ENCODE measurements at regions not wholly inside any gene's neighbourhood (a gene's known extent, or its start where the extent isn't known, plus 50 kb on each side); places are given as distances from the start of the nearest gene placed in this dataset.
A peak's percentile ranks its signal among the peaks of the same experiment; 100 is the strongest.
"Not testable (repeated sequence)": the region's sequence is repeated elsewhere in the genome, so short reads cannot be mapped to it uniquely, and the experiment has no call there.

- DNase-seq (ENCODE audit: low spot score), result peak; percentile 65
Measured at GRCh38 chr14:99995700-99996356, 69.4 kb upstream of the EVL start.

DNA sequence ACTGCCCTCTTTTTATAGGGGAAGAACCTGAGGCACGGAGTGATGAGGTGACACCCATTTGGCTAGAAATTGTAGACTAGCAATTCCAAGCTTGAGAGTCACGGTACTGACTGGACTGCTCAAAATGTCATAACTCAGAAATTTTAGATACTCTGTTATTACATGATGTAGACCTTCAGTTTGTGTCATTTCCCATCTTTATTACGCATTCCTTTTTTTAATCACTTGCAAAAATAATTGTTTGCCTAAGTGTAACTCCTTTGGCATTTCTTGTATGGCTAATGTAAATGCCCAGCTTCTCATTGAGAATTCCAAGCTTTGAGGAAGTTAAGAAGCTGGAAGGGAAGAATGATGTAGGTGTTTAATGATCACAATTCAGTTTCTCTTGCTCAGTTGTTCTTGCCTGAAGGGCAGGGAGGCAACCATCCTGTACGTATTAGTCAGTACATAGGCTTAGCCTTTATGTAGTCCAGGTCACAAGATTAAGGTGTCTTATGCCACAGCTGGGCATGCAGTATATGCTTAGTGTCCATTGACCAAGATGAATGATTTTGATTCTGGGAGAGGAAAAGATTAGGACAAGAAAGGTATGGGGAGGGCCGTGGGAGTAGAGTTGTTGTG, 68.2 kb upstream of the EVL start:
- no peak overlapping the region for H3K4me2 ChIP-seq
- peaks cover 87% of the 10 kb centered on the region for H3K79me2 ChIP-seq

More at GRCh38 chr14:99995700-99996356, 69.4 kb upstream of the EVL start:
- Histone ChIP-seq H3K9me3 (ENCODE audit: low read depth) (no peaks in the 10 kb centered on the region), H3K4me1 (ENCODE audit: insufficient read depth) (no peaks in the 10 kb centered on the region), H2AFZ (no peak overlapping the region), H3K27ac (no peak overlapping the region), H3K36me3 (replicated peaks; ENCODE audit: insufficient read depth, low read depth) (no peaks in the 10 kb centered on the region), H3K79me2 (peaks cover 98% of the 10 kb centered on the region), H3K27me3 (no peaks in the 10 kb centered on the region), H3K4me3 (no peak overlapping the region), H3K4me2 (no peak overlapping the region), H3K9me2 (replicated peaks; ENCODE audit: insufficient read depth) (no peaks in the 10 kb centered on the region), H4K20me1 (ENCODE audit: insufficient read depth, poor library complexity, severe bottlenecking) (peaks cover 3% of the 10 kb centered on the region)
- TF ChIP-seq EZH2phosphoT487 (IDR thresholded peaks at IDR 0.05; ENCODE audit: low read depth, severe bottlenecking, unreplicated experiment) (no peak), CTCF (IDR thresholded peaks at IDR 0.05; ENCODE audit: poor library complexity) (peak; percentile 48), EZH2 (IDR thresholded peaks at IDR 0.05; ENCODE audit: borderline replicate concordance) (no peak)
- WGBS (ENCODE audit: low lambda C conversion rate, missing lambda C conversion rate), result 21% methylated on average over 2 of the region's 2 CpGs

GRCh38 chr14:100000398-100000797, 64.8 kb upstream of the EVL start:
- H3K27ac ChIP-seq; H3K36me3 ChIP-seq (replicated peaks; ENCODE audit: insufficient read depth, low read depth); H3K9me3 ChIP-seq (ENCODE audit: low read depth); H3K27me3 ChIP-seq; H4K20me1 ChIP-seq (ENCODE audit: insufficient read depth, poor library complexity, severe bottlenecking); H3K9me2 ChIP-seq (replicated peaks; ENCODE audit: insufficient read depth); DNase-seq (ENCODE audit: low spot score); H3K4me1 ChIP-seq (ENCODE audit: insufficient read depth); H3K4me2 ChIP-seq; H2AFZ ChIP-seq; H3K4me3 ChIP-seq: not testable (repeated sequence)
- peaks cover 69% of the 10 kb centered on the region for H3K79me2 ChIP-seq
- over 99% methylated on average over 15 of the region's 15 CpGs for WGBS (ENCODE audit: low lambda C conversion rate, missing lambda C conversion rate)

More for the DNA sequence above, 68.2 kb upstream of the EVL start:
- TF ChIP-seq EZH2 (IDR thresholded peaks at IDR 0.05; ENCODE audit: borderline replicate concordance) (no peak), EZH2phosphoT487 (IDR thresholded peaks at IDR 0.05; ENCODE audit: low read depth, severe bottlenecking, unreplicated experiment) (no peak), CTCF (IDR thresholded peaks at IDR 0.05; ENCODE audit: poor library complexity) (no peak)
- no peaks in the 10 kb centered on the region for H3K4me1 ChIP-seq (ENCODE audit: insufficient read depth)
- no peak overlapping the region for H3K27ac ChIP-seq
- no peak for DNase-seq (ENCODE audit: low spot score)
- no peak overlapping the region for H3K4me3 ChIP-seq
- no peaks in the 10 kb centered on the region for H3K36me3 ChIP-seq (replicated peaks; ENCODE audit: insufficient read depth, low read depth)
- no peaks in the 10 kb centered on the region for H3K27me3 ChIP-seq
- H3K9me3 ChIP-seq (ENCODE audit: low read depth), result no peaks in the 10 kb centered on the region
- WGBS (ENCODE audit: low lambda C conversion rate, missing lambda C conversion rate), result 87% methylated on average over 5 of the region's 5 CpGs
- H3K9me2 ChIP-seq (replicated peaks; ENCODE audit: insufficient read depth), result no peaks in the 10 kb centered on the region
- H4K20me1 ChIP-seq (ENCODE audit: insufficient read depth, poor library complexity, severe bottlenecking), result peaks cover 3% of the 10 kb centered on the region
- no peak overlapping the region for H2AFZ ChIP-seq

DNA sequence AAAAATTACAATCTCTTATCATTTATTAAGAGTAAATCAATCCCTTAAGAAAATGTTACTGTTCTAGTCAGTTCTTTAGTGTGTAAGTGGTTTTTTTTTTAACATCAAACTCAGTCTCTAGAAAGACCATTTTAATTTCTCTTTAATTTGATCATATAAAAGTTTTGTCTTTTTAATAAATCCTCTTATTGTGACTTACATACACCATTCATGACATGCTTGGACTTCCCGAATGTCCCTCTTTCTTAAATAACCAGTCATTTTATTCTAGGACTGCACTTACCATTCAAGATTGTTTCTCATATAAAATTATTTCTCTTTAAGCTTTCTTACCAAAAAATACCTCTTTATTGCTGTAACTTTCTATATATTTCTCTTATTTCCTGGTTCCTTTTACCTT, 60.8 kb upstream of the EVL start:
- 86% methylated on average over 1 of the region's 1 CpG for WGBS (ENCODE audit: low lambda C conversion rate, missing lambda C conversion rate)
- Histone ChIP-seq H3K27me3 (no peaks in the 10 kb centered on the region), H3K27ac (no peak overlapping the region), H3K36me3 (replicated peaks; ENCODE audit: insufficient read depth, low read depth) (no peaks in the 10 kb centered on the region), H3K4me3 (no peak overlapping the region), H3K4me1 (ENCODE audit: insufficient read depth) (no peaks in the 10 kb centered on the region), H3K4me2 (no peak overlapping the region), H3K9me2 (replicated peaks; ENCODE audit: insufficient read depth) (no peaks in the 10 kb centered on the region), H3K9me3 (ENCODE audit: low read depth) (peaks cover 9% of the 10 kb centered on the region), H4K20me1 (ENCODE audit: insufficient read depth, poor library complexity, severe bottlenecking) (no peaks in the 10 kb centered on the region), H2AFZ (no peak overlapping the region), H3K79me2 (peaks cover 61% of the 10 kb centered on the region)
- DNase-seq (ENCODE audit: low spot score), result no peak
- TF ChIP-seq CTCF (IDR thresholded peaks at IDR 0.05; ENCODE audit: poor library complexity), result no peak
- no peak for TF ChIP-seq EZH2 (IDR thresholded peaks at IDR 0.05; ENCODE audit: borderline replicate concordance)

Data from hepatocyte (in vitro differentiated cells).